ENCODE measurements at regions not wholly inside any gene's neighbourhood (a gene's known extent, or its start where the extent isn't known, plus 50 kb on each side); places are given as distances from the start of the nearest gene placed in this dataset.

- TF ChIP-seq POLR2A (IDR thresholded peaks at IDR 0.05), result no peak
- TF ChIP-seq CTCF (IDR thresholded peaks at IDR 0.05), result no peak
Observed at GRCh38 chr6:140966676-140967075, 1166.0 kb upstream of the GJE1 start.
